Uterus (tissue), 3 donors: ENCODE measurements at regions not wholly inside any gene's neighbourhood (a gene's known extent, or its start where the extent isn't known, plus 50 kb on each side); places are given as distances from the start of the nearest gene placed in this dataset.

Source experiments
- DNase-seq, 2 donors: peaks; one replicate each; pipeline ENCODE4 v3.0.0-alpha.2; 2019 to 2020
- H3K27ac ChIP-seq, 2 donors: fragments of 200-600 bp; sonication (generic); 1 replicate in 1 of 2; 2 replicates in 1 of 2; pipeline ENCODE4 v1.5.1; 2016 to 2018
- H3K27me3 ChIP-seq, 2 donors: fragments of 200-600 bp; sonication (generic); one replicate each; pipeline ENCODE4 v1.5.1; 2018 to 2019; ENCODE audit warnings: control low read depth in 1 of 2
- H3K36me3 ChIP-seq, 2 donors: fragments of 200-600 bp; sonication (generic); one replicate each; pipeline ENCODE4 v1.5.1; 2019; ENCODE audit warnings: control low read depth in 1 of 2
- H3K4me1 ChIP-seq, 2 donors: fragments of 200-600 bp; sonication (generic); one replicate each; pipeline ENCODE4 v1.5.1; 2018 to 2019; ENCODE audit warnings: control low read depth in 1 of 2
- H3K4me3 ChIP-seq, 2 donors: fragments of 200-600 bp; sonication (generic); 1 replicate in 1 of 2; 2 replicates in 1 of 2; pipeline ENCODE4 v1.5.1; 2018 to 2019; ENCODE audit warnings: mild to moderate bottlenecking in 1 of 2
- H3K9me3 ChIP-seq, 2 donors: fragments of 200-600 bp; sonication (generic); one replicate each; pipeline ENCODE4 v1.5.1; 2019; ENCODE audit warnings: control low read depth in 1 of 2
- CTCF ChIP-seq, 4 experiments: fragments of 200-600 bp in 2 of 4; fragments of 450-650 bp in 2 of 4; sonication (generic) in 2 of 4; IDR thresholded peaks; one replicate each; pipeline ENCODE4 v1.5.1; 2016 to 2019; ENCODE audit warnings: antibody characterized with exemption in 4 of 4, mild to moderate bottlenecking in 2 of 4, moderate library complexity in 1 of 4
- POLR2A ChIP-seq, 2 donors: fragments of 450-650 bp; IDR thresholded peaks; one replicate each; pipeline ENCODE4 v1.6.1; 2016; ENCODE audit warnings: antibody characterized with exemption in 2 of 2, mild to moderate bottlenecking in 1 of 2, moderate library complexity in 1 of 2
- intact Hi-C: fragments of 100-400 bp; cut with DNase I; formaldehyde crosslinking; loops from one replicate; pipeline ENCODE4 v1.15.1; 2023; ENCODE audit warnings: low total_unique reads
- donor health status: DM: yes; HTN: yes; CAD: no.

GRCh38 chr6:104322841-104323240, 536.9 kb downstream of the HACE1 start:
- H3K4me3 ChIP-seq = no peak overlapping the region
- intact Hi-C loops = no loop called here

GRCh38 chr6:104321301-104321700, 538.4 kb downstream of the HACE1 start:
- Histone ChIP-seq H3K4me1 (no peaks in the 10 kb centered on the region), H3K27me3 (no peaks in the 10 kb centered on the region), H3K9me3 (no peaks in the 10 kb centered on the region), H3K36me3 (no peaks in the 10 kb centered on the region), H3K4me3 (no peak overlapping the region), H3K27ac (no peak overlapping the region)
- no peak for TF ChIP-seq POLR2A (IDR thresholded peaks at IDR 0.05)
- no peak for TF ChIP-seq CTCF (IDR thresholded peaks at IDR 0.05)
- intact Hi-C loops = no loop called here
- DNase-seq = no peak

More at GRCh38 chr6:104322841-104323240, 536.9 kb downstream of the HACE1 start:
- no peak for DNase-seq
- no peaks in the 10 kb centered on the region for H3K27me3 ChIP-seq
- no peak for TF ChIP-seq POLR2A (IDR thresholded peaks at IDR 0.05)
- TF ChIP-seq CTCF (IDR thresholded peaks at IDR 0.05) = no peak
- no peaks in the 10 kb centered on the region for H3K4me1 ChIP-seq
- H3K36me3 ChIP-seq = no peaks in the 10 kb centered on the region
- no peak overlapping the region for H3K27ac ChIP-seq
- H3K9me3 ChIP-seq = no peaks in the 10 kb centered on the region

- no peak overlapping the region for H3K4me3 ChIP-seq
- TF ChIP-seq CTCF (IDR thresholded peaks at IDR 0.05) (no peak), POLR2A (IDR thresholded peaks at IDR 0.05) (no peak)
- no peak overlapping the region for H3K27ac ChIP-seq
- H3K9me3 ChIP-seq = no peaks in the 10 kb centered on the region
- H3K27me3 ChIP-seq = no peaks in the 10 kb centered on the region
- no peaks in the 10 kb centered on the region for H3K36me3 ChIP-seq
- H3K4me1 ChIP-seq = no peaks in the 10 kb centered on the region
- intact Hi-C loops = no loop called here
- no peak for DNase-seq
These were observed 538.8 kb downstream of the HACE1 start for GRCh38 chr6:104320896-104321295.

GRCh38 chr6:104312851-104313250, 546.9 kb downstream of the HACE1 start:
- H3K9me3 ChIP-seq = no peaks in the 10 kb centered on the region
- intact Hi-C loops = no loop called here

GRCh38 chr6:104306211-104306610, 553.5 kb downstream of the HACE1 start:
- Histone ChIP-seq H3K36me3 (no peaks in the 10 kb centered on the region), H3K27ac (no peak overlapping the region), H3K4me3 (no peak overlapping the region), H3K4me1 (no peaks in the 10 kb centered on the region), H3K27me3 (no peaks in the 10 kb centered on the region), H3K9me3 (no peaks in the 10 kb centered on the region)
- intact Hi-C loops = no loop called here
- DNase-seq = no peak
- no peak for TF ChIP-seq POLR2A (IDR thresholded peaks at IDR 0.05)
- no peak for TF ChIP-seq CTCF (IDR thresholded peaks at IDR 0.05)

More at GRCh38 chr6:104312851-104313250, 546.9 kb downstream of the HACE1 start:
- H3K4me1 ChIP-seq = no peaks in the 10 kb centered on the region
- DNase-seq = no peak
- TF ChIP-seq CTCF (IDR thresholded peaks at IDR 0.05) (no peak), POLR2A (IDR thresholded peaks at IDR 0.05) (no peak)
- no peak overlapping the region for H3K4me3 ChIP-seq
- H3K27me3 ChIP-seq = no peaks in the 10 kb centered on the region
- H3K27ac ChIP-seq = no peak overlapping the region
- H3K36me3 ChIP-seq = no peaks in the 10 kb centered on the region
